Tibial artery (tissue), 4 donors: ENCODE measurements at regions not wholly inside any gene's neighbourhood (a gene's known extent, or its start where the extent isn't known, plus 50 kb on each side); places are given as distances from the start of the nearest gene placed in this dataset.

Experiments used
- DNase-seq, 2 donors: peaks; one replicate each; pipeline ENCODE4 v3.0.0-alpha.2; 2019
- H3K27ac ChIP-seq, 2 donors: fragments of 200-600 bp; sonication (generic) in 1 of 2; 1 replicate in 1 of 2; 2 replicates in 1 of 2; pipeline ENCODE4 v1.5.1; 2018 to 2019; ENCODE audit warnings: mild to moderate bottlenecking in 1 of 2
- H3K27me3 ChIP-seq, 2 donors: fragments of 200-600 bp; sonication (generic) in 1 of 2; one replicate each; pipeline versions ENCODE4 v1.5.1 to v1.6.0; 2016 to 2019
- H3K36me3 ChIP-seq, 3 donors: fragments of 200-600 bp; sonication (generic) in 2 of 3; one replicate each; pipeline ENCODE4 v1.5.1; 2016 to 2019; ENCODE audit warnings: mild to moderate bottlenecking in 2 of 3
- H3K4me1 ChIP-seq, 4 donors: fragments of 200-600 bp; sonication (generic) in 2 of 4; 1 replicate in 3 of 4; 2 replicates in 1 of 4; pipeline ENCODE4 v1.5.1; 2016 to 2019
- H3K4me3 ChIP-seq, 2 donors: fragments of 200-600 bp; sonication (generic) in 1 of 2; 1 replicate in 1 of 2; 2 replicates in 1 of 2; pipeline ENCODE4 v1.5.1; 2018 to 2019; ENCODE audit warnings: mild to moderate bottlenecking in 2 of 2
- H3K9me3 ChIP-seq, 3 donors: fragments of 200-600 bp; sonication (generic) in 1 of 3; one replicate each; pipeline ENCODE4 v1.5.1; 2016 to 2019
- CTCF ChIP-seq, 2 experiments: fragments of 200-600 bp in 1 of 2; fragments of 450-650 bp in 1 of 2; IDR thresholded peaks; one replicate each; pipeline ENCODE4 v1.5.1; 2017 to 2019; ENCODE audit warnings: antibody characterized with exemption in 2 of 2, mild to moderate bottlenecking in 1 of 2, moderate library complexity in 1 of 2
- intact Hi-C: fragments of 100-400 bp; cut with DNase I; formaldehyde crosslinking; loops from one replicate; pipeline ENCODE4 v1.15.0; 2023; ENCODE audit warnings: low total_unique reads

- DNase-seq: no peak
- Histone ChIP-seq H3K27me3 (no peaks in the 10 kb centered on the region), H3K9me3 (peaks cover 0 to 6% (median 0%) of the 10 kb centered on the region in 3 donors), H3K4me3 (no peak overlapping the region), H3K4me1 (no peaks in the 10 kb centered on the region), H3K36me3 (no peaks in the 10 kb centered on the region), H3K27ac (no peak overlapping the region)
- TF ChIP-seq CTCF (IDR thresholded peaks at IDR 0.05): no peak
- intact Hi-C loops: no loop called here
Measured at GRCh38 chr14:66432334-66432733, 53.8 kb upstream of the CCDC196 start.

- Histone ChIP-seq H3K4me1 (no peaks in the 10 kb centered on the region), H3K36me3 (no peaks in the 10 kb centered on the region), H3K9me3 (peaks cover 0 to 18% (median 11%) of the 10 kb centered on the region in 3 donors), H3K27me3 (no peaks in the 10 kb centered on the region), H3K27ac (no peak overlapping the region), H3K4me3 (no peak overlapping the region)
- no peak for TF ChIP-seq CTCF (IDR thresholded peaks at IDR 0.05)
- intact Hi-C loops: no loop called here
- no peak for DNase-seq
Measured at GRCh38 chr14:66434464-66434863, 51.7 kb upstream of the CCDC196 start.

- Histone ChIP-seq H3K36me3 (no peaks in the 10 kb centered on the region), H3K9me3 (peaks cover 0 to 25% (median 11%) of the 10 kb centered on the region in 3 donors), H3K4me3 (no peak overlapping the region), H3K4me1 (no peaks in the 10 kb centered on the region), H3K27me3 (no peaks in the 10 kb centered on the region), H3K27ac (no peak overlapping the region)
- no peak for DNase-seq
- intact Hi-C loops: no loop called here
- TF ChIP-seq CTCF (IDR thresholded peaks at IDR 0.05): no peak
Measured at GRCh38 chr14:66435683-66436082, 50.5 kb upstream of the CCDC196 start.
